ENCODE measurements at regions not wholly inside any gene's neighbourhood (a gene's known extent, or its start where the extent isn't known, plus 50 kb on each side); places are given as distances from the start of the nearest gene placed in this dataset.

DNA sequence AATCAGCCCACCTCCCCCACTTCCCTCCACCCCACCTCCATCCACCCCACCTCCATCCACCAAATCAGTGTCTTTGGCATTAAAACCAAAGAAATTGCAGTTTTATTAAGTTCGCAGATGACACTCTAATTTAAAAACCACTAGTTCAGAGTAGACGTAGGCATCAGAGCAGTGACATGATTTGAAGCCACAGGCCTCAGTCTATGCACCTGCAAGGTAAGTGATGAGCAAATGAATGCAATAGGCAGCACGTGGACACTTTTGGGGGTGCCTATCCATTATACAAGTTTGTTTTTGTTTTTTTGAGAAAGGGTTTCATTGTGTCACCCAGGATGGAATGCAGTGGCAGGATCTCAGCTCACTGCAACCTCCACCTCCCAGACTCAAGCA lies 88.0 kb upstream of the TRIM2 start:
- TF ChIP-seq, protein P1, sequence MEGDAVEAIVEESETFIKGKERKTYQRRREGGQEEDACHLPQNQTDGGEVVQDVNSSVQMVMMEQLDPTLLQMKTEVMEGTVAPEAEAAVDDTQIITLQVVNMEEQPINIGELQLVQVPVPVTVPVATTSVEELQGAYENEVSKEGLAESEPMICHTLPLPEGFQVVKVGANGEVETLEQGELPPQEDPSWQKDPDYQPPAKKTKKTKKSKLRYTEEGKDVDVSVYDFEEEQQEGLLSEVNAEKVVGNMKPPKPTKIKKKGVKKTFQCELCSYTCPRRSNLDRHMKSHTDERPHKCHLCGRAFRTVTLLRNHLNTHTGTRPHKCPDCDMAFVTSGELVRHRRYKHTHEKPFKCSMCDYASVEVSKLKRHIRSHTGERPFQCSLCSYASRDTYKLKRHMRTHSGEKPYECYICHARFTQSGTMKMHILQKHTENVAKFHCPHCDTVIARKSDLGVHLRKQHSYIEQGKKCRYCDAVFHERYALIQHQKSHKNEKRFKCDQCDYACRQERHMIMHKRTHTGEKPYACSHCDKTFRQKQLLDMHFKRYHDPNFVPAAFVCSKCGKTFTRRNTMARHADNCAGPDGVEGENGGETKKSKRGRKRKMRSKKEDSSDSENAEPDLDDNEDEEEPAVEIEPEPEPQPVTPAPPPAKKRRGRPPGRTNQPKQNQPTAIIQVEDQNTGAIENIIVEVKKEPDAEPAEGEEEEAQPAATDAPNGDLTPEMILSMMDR (IDR thresholded peaks at IDR 0.05), result no peak
- no peak for TF ChIP-seq EP300 (IDR thresholded peaks at IDR 0.05)
